ENCODE measurements at regions not wholly inside any gene's neighbourhood (a gene's known extent, or its start where the extent isn't known, plus 50 kb on each side); places are given as distances from the start of the nearest gene placed in this dataset.

GRCh38 chr7:155930527-155930926 is 118.3 kb upstream of the SHH start:
- TF ChIP-seq POLR2AphosphoS2 (IDR thresholded peaks at IDR 0.05; ENCODE audit: low read depth, low read length) (no peak), MAFK (conservative IDR thresholded peaks at IDR 0.05 in 1 of 2, IDR thresholded peaks at IDR 0.05 in 1 of 2; ENCODE audit: low read length in 2 of 2) (no peak), ZNF354B (CRISPR knock-in tag; IDR thresholded peaks at IDR 0.05) (no peak), FOXM1 (CRISPR knock-in tag; IDR thresholded peaks at IDR 0.05) (no peak)

Data from HepG2 (cell line).